ENCODE measurements at regions not wholly inside any gene's neighbourhood (a gene's known extent, or its start where the extent isn't known, plus 50 kb on each side); places are given as distances from the start of the nearest gene placed in this dataset.

- H3K36me3 ChIP-seq (ENCODE audit: control insufficient read depth, insufficient read depth, low read length) = no peaks in the 10 kb centered on the region
- H3K4me1 ChIP-seq (ENCODE audit: control insufficient read depth, insufficient read depth, low read length) = no peaks in the 10 kb centered on the region
- no peak overlapping the region for H3K4me3 ChIP-seq (ENCODE audit: low read length)
- H3K9me3 ChIP-seq (ENCODE audit: control insufficient read depth, low read length) = no peaks in the 10 kb centered on the region
- no peak overlapping the region for H3K9ac ChIP-seq (ENCODE audit: low read length)
- no peaks in the 10 kb centered on the region for H3K27me3 ChIP-seq (ENCODE audit: control insufficient read depth, insufficient read depth, low read length)
Observed at GRCh38 chr2:100679211-100679610, 116.4 kb downstream of the PDCL3 start.

- Histone ChIP-seq H3K9me3 (ENCODE audit: control insufficient read depth, low read length) (no peaks in the 10 kb centered on the region), H3K36me3 (ENCODE audit: control insufficient read depth, insufficient read depth, low read length) (no peaks in the 10 kb centered on the region), H3K9ac (ENCODE audit: low read length) (no peak overlapping the region), H3K27me3 (ENCODE audit: control insufficient read depth, insufficient read depth, low read length) (no peaks in the 10 kb centered on the region), H3K4me3 (ENCODE audit: low read length) (no peak overlapping the region), H3K4me1 (ENCODE audit: control insufficient read depth, insufficient read depth, low read length) (no peaks in the 10 kb centered on the region)
Observed at GRCh38 chr2:100682536-100682935, 119.7 kb downstream of the PDCL3 start.

GRCh38 chr2:100683231-100683630, 120.4 kb downstream of the PDCL3 start:
- Histone ChIP-seq H3K9me3 (ENCODE audit: control insufficient read depth, low read length) (no peaks in the 10 kb centered on the region), H3K4me3 (ENCODE audit: low read length) (no peak overlapping the region), H3K9ac (ENCODE audit: low read length) (no peak overlapping the region), H3K36me3 (ENCODE audit: control insufficient read depth, insufficient read depth, low read length) (no peaks in the 10 kb centered on the region), H3K27me3 (ENCODE audit: control insufficient read depth, insufficient read depth, low read length) (no peaks in the 10 kb centered on the region), H3K4me1 (ENCODE audit: control insufficient read depth, insufficient read depth, low read length) (no peaks in the 10 kb centered on the region)

GRCh38 chr2:100691846-100692245, 128.1 kb upstream of the NPAS2 start:
- Histone ChIP-seq H3K36me3 (ENCODE audit: control insufficient read depth, insufficient read depth, low read length) (no peaks in the 10 kb centered on the region), H3K4me1 (ENCODE audit: control insufficient read depth, insufficient read depth, low read length) (no peaks in the 10 kb centered on the region), H3K4me3 (ENCODE audit: low read length) (no peak overlapping the region), H3K9me3 (ENCODE audit: control insufficient read depth, low read length) (no peaks in the 10 kb centered on the region), H3K9ac (ENCODE audit: low read length) (no peak overlapping the region), H3K27me3 (ENCODE audit: control insufficient read depth, insufficient read depth, low read length) (peaks cover 5% of the 10 kb centered on the region)

GRCh38 chr2:100692381-100692780, 127.6 kb upstream of the NPAS2 start:
- no peak overlapping the region for H3K9ac ChIP-seq (ENCODE audit: low read length)
- no peaks in the 10 kb centered on the region for H3K36me3 ChIP-seq (ENCODE audit: control insufficient read depth, insufficient read depth, low read length)
- no peaks in the 10 kb centered on the region for H3K9me3 ChIP-seq (ENCODE audit: control insufficient read depth, low read length)
- peaks cover 5% of the 10 kb centered on the region for H3K27me3 ChIP-seq (ENCODE audit: control insufficient read depth, insufficient read depth, low read length)
- H3K4me1 ChIP-seq (ENCODE audit: control insufficient read depth, insufficient read depth, low read length) = no peaks in the 10 kb centered on the region
- H3K4me3 ChIP-seq (ENCODE audit: low read length) = no peak overlapping the region

- Histone ChIP-seq H3K36me3 (ENCODE audit: control insufficient read depth, insufficient read depth, low read length) (no peaks in the 10 kb centered on the region), H3K4me3 (ENCODE audit: low read length) (no peak overlapping the region), H3K9ac (ENCODE audit: low read length) (no peak overlapping the region), H3K9me3 (ENCODE audit: control insufficient read depth, low read length) (no peaks in the 10 kb centered on the region), H3K4me1 (ENCODE audit: control insufficient read depth, insufficient read depth, low read length) (no peaks in the 10 kb centered on the region), H3K27me3 (ENCODE audit: control insufficient read depth, insufficient read depth, low read length) (peaks cover 5% of the 10 kb centered on the region)
Observed at GRCh38 chr2:100692906-100693305, 127.0 kb upstream of the NPAS2 start.

GRCh38 chr2:100699131-100699530, 120.8 kb upstream of the NPAS2 start:
- Histone ChIP-seq H3K9ac (ENCODE audit: low read length) (no peak overlapping the region), H3K9me3 (ENCODE audit: control insufficient read depth, low read length) (no peaks in the 10 kb centered on the region), H3K4me1 (ENCODE audit: control insufficient read depth, insufficient read depth, low read length) (no peaks in the 10 kb centered on the region), H3K36me3 (ENCODE audit: control insufficient read depth, insufficient read depth, low read length) (no peaks in the 10 kb centered on the region), H3K4me3 (ENCODE audit: low read length) (no peak overlapping the region), H3K27me3 (ENCODE audit: control insufficient read depth, insufficient read depth, low read length) (no peaks in the 10 kb centered on the region)

- H3K36me3 ChIP-seq (ENCODE audit: control insufficient read depth, insufficient read depth, low read length) = no peaks in the 10 kb centered on the region
- H3K27me3 ChIP-seq (ENCODE audit: control insufficient read depth, insufficient read depth, low read length) = no peaks in the 10 kb centered on the region
- H3K4me1 ChIP-seq (ENCODE audit: control insufficient read depth, insufficient read depth, low read length) = peaks cover 1% of the 10 kb centered on the region
- H3K4me3 ChIP-seq (ENCODE audit: low read length) = no peak overlapping the region
- H3K9me3 ChIP-seq (ENCODE audit: control insufficient read depth, low read length) = no peaks in the 10 kb centered on the region
- H3K9ac ChIP-seq (ENCODE audit: low read length) = no peak overlapping the region
Observed at GRCh38 chr2:100702438-100703109, 117.4 kb upstream of the NPAS2 start.

- Histone ChIP-seq H3K27me3 (ENCODE audit: control insufficient read depth, insufficient read depth, low read length) (no peaks in the 10 kb centered on the region), H3K9me3 (ENCODE audit: control insufficient read depth, low read length) (no peaks in the 10 kb centered on the region), H3K36me3 (ENCODE audit: control insufficient read depth, insufficient read depth, low read length) (no peaks in the 10 kb centered on the region), H3K9ac (ENCODE audit: low read length) (no peak overlapping the region), H3K4me1 (ENCODE audit: control insufficient read depth, insufficient read depth, low read length) (peaks cover 8% of the 10 kb centered on the region), H3K4me3 (ENCODE audit: low read length) (no peak overlapping the region)
Observed at GRCh38 chr2:100703213-100703612, 116.7 kb upstream of the NPAS2 start.

GRCh38 chr2:100703739-100704138, 116.2 kb upstream of the NPAS2 start:
- Histone ChIP-seq H3K4me3 (ENCODE audit: low read length) (no peak overlapping the region), H3K4me1 (ENCODE audit: control insufficient read depth, insufficient read depth, low read length) (peaks cover 11% of the 10 kb centered on the region), H3K27me3 (ENCODE audit: control insufficient read depth, insufficient read depth, low read length) (no peaks in the 10 kb centered on the region), H3K9me3 (ENCODE audit: control insufficient read depth, low read length) (no peaks in the 10 kb centered on the region), H3K36me3 (ENCODE audit: control insufficient read depth, insufficient read depth, low read length) (no peaks in the 10 kb centered on the region), H3K9ac (ENCODE audit: low read length) (no peak overlapping the region)

GRCh38 chr2:100704156-100704555, 115.8 kb upstream of the NPAS2 start:
- Histone ChIP-seq H3K4me1 (ENCODE audit: control insufficient read depth, insufficient read depth, low read length) (peaks cover 11% of the 10 kb centered on the region), H3K27me3 (ENCODE audit: control insufficient read depth, insufficient read depth, low read length) (no peaks in the 10 kb centered on the region), H3K9me3 (ENCODE audit: control insufficient read depth, low read length) (no peaks in the 10 kb centered on the region), H3K4me3 (ENCODE audit: low read length) (no peak overlapping the region), H3K36me3 (ENCODE audit: control insufficient read depth, insufficient read depth, low read length) (no peaks in the 10 kb centered on the region), H3K9ac (ENCODE audit: low read length) (no peak overlapping the region)

GRCh38 chr2:100704711-100705110, 115.2 kb upstream of the NPAS2 start:
- no peak overlapping the region for H3K4me3 ChIP-seq (ENCODE audit: low read length)
- H3K4me1 ChIP-seq (ENCODE audit: control insufficient read depth, insufficient read depth, low read length) = peaks cover 11% of the 10 kb centered on the region
- H3K9me3 ChIP-seq (ENCODE audit: control insufficient read depth, low read length) = no peaks in the 10 kb centered on the region
- no peaks in the 10 kb centered on the region for H3K27me3 ChIP-seq (ENCODE audit: control insufficient read depth, insufficient read depth, low read length)
- no peak overlapping the region for H3K9ac ChIP-seq (ENCODE audit: low read length)
- H3K36me3 ChIP-seq (ENCODE audit: control insufficient read depth, insufficient read depth, low read length) = no peaks in the 10 kb centered on the region

Data from mucosa of stomach (tissue), 1 donor.